ENCODE measurements at regions not wholly inside any gene's neighbourhood (a gene's known extent, or its start where the extent isn't known, plus 50 kb on each side); places are given as distances from the start of the nearest gene placed in this dataset.

GRCh38 chr2:129301431-129301913, 678.0 kb upstream of the RAB6C start:
- no peak overlapping the region for H3K4me3 ChIP-seq (ENCODE audit: low read depth, low read length)
- TF ChIP-seq CTCF (IDR thresholded peaks at IDR 0.05; ENCODE audit: low read depth, low read length): no peak
- DNase-seq (ENCODE audit: low read depth, low spot score): no peak
- ChIA-PET POLR2A (no interaction called here), CTCF (no interaction called here)
- H3K9me3 ChIP-seq (ENCODE audit: control insufficient read depth, insufficient read depth, low read length): peaks cover 34% of the 10 kb centered on the region
- no peak overlapping the region for H3K27ac ChIP-seq (ENCODE audit: low read depth, low read length)
- no peaks in the 10 kb centered on the region for H3K27me3 ChIP-seq (ENCODE audit: control insufficient read depth, insufficient read depth, low read length)

GRCh38 chr2:129302106-129302505, 677.4 kb upstream of the RAB6C start:
- no peak for DNase-seq (ENCODE audit: low read depth, low spot score)
- ChIA-PET POLR2A (no interaction called here), CTCF (no interaction called here)

DNA sequence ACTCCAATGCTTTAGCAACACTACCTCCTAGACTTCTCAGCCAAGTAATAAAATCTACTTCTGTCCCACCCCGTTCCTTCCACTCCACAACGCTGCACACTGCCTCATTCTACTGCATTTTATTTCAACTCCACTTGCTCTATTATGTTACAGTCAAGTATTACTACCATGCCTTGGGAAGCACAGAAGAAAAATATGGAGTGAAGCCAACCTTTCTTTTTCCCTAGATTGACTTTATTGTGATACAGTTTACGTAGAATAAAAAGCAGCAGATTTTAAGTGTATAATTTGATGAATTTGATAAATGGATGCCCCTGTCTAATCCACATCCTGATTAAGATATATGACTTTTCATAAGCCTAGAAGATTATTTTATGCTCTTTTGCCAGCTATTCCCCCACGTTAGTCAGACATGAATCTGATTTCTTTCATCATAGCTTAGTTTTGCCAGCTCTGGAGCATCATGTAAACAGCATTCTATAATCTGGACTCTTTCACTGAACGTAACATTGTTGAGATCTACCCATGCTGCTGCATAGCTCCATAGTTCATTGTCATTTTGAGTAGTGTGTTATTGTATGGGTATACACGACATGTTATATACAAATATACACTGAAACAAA, 676.8 kb upstream of the RAB6C start:
- no peak for DNase-seq (ENCODE audit: low read depth, low spot score)
- ChIA-PET POLR2A (no interaction called here), CTCF (no interaction called here)
- no peak overlapping the region for H3K4me3 ChIP-seq (ENCODE audit: low read depth, low read length)
- H3K27ac ChIP-seq (ENCODE audit: low read depth, low read length): no peak overlapping the region
- no peaks in the 10 kb centered on the region for H3K27me3 ChIP-seq (ENCODE audit: control insufficient read depth, insufficient read depth, low read length)
- H3K9me3 ChIP-seq (ENCODE audit: control insufficient read depth, insufficient read depth, low read length): peaks cover 33% of the 10 kb centered on the region
- no peak for TF ChIP-seq CTCF (IDR thresholded peaks at IDR 0.05; ENCODE audit: low read depth, low read length)

More at GRCh38 chr2:129302106-129302505, 677.4 kb upstream of the RAB6C start:
- Histone ChIP-seq H3K27me3 (ENCODE audit: control insufficient read depth, insufficient read depth, low read length) (no peaks in the 10 kb centered on the region), H3K4me3 (ENCODE audit: low read depth, low read length) (no peak overlapping the region), H3K27ac (ENCODE audit: low read depth, low read length) (no peak overlapping the region), H3K9me3 (ENCODE audit: control insufficient read depth, insufficient read depth, low read length) (peaks cover 33% of the 10 kb centered on the region)
- no peak for TF ChIP-seq CTCF (IDR thresholded peaks at IDR 0.05; ENCODE audit: low read depth, low read length)

- CTCF ChIA-PET: no interaction called here
- DNase-seq (ENCODE audit: low read depth, low spot score): no peak
- no peak for TF ChIP-seq CTCF (IDR thresholded peaks at IDR 0.05; ENCODE audit: low read depth, low read length)
- no peaks in the 10 kb centered on the region for H3K27me3 ChIP-seq (ENCODE audit: control insufficient read depth, insufficient read depth, low read length)
- no peak overlapping the region for H3K4me3 ChIP-seq (ENCODE audit: low read depth, low read length)
- no peak overlapping the region for H3K27ac ChIP-seq (ENCODE audit: low read depth, low read length)
- POLR2A ChIA-PET: no interaction called here
- H3K9me3 ChIP-seq (ENCODE audit: control insufficient read depth, insufficient read depth, low read length): peaks cover 28% of the 10 kb centered on the region
These were observed 665.3 kb upstream of the RAB6C start for GRCh38 chr2:129314120-129314519.

- H3K4me3 ChIP-seq (ENCODE audit: low read depth, low read length): no peak overlapping the region
- TF ChIP-seq CTCF (IDR thresholded peaks at IDR 0.05; ENCODE audit: low read depth, low read length): no peak
- H3K27me3 ChIP-seq (ENCODE audit: control insufficient read depth, insufficient read depth, low read length): no peaks in the 10 kb centered on the region
- ChIA-PET POLR2A (no interaction called here), CTCF (no interaction called here)
- H3K9me3 ChIP-seq (ENCODE audit: control insufficient read depth, insufficient read depth, low read length): peaks cover 42% of the 10 kb centered on the region
- no peak overlapping the region for H3K27ac ChIP-seq (ENCODE audit: low read depth, low read length)
- DNase-seq (ENCODE audit: low read depth, low spot score): no peak
These were observed 660.7 kb upstream of the RAB6C start for GRCh38 chr2:129318581-129319421.

Data from AG04450 (cell line).